GM12865 (cell line): ENCODE measurements at regions not wholly inside any gene's neighbourhood (a gene's known extent, or its start where the extent isn't known, plus 50 kb on each side); places are given as distances from the start of the nearest gene placed in this dataset.

Experiments used
- DNase-seq: peaks from one replicate; pipeline ENCODE4 v3.0.0; 2010; ENCODE audit warnings: low read depth
- H3K4me3 ChIP-seq: 2 replicates; pipeline ENCODE4 v1.5.1; 2011; ENCODE audit warnings: mild to moderate bottlenecking, low read depth, low read length, control low read depth
- TF ChIP-seq, protein P1 (sequence below): IDR thresholded peaks from 2 replicates; pipeline ENCODE4 v1.5.1; 2011; ENCODE audit warnings: low read length, control low read depth, low read depth, inconsistent platforms; ENCODE audit not compliant: insufficient read depth; ENCODE audit errors: missing control alignments

DNA sequence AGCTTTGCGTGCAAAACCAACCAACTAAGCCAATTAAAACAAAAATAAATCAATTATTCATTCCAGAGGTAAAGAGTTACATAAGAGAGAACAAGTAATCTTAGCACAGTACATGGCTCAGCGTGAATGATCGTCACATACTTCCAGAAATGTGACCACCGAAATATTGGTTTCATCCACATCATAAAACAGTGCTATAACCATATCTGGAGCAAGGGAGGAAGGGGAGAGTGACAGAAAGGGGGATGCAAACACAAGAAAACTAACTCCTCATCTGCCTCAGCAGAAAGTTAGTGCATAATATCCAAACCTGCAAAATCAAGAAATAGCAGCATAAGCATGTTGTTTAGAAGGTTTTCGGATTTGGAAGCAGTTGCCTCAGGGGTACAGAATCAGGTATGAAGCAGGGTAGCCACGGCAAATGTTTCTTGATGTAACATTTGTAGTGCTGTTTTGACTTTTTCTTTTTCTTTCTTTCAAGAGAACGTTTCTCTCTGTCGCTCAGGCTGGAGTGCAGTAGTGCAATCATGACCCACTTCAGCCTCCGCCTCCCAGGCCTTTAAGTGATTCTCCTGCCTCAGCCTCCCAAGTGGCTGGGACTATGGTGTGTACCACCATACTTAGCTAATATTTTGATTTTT is 93.9 kb upstream of the EGLN3 start:
- no peak for DNase-seq
- TF ChIP-seq, protein P1, sequence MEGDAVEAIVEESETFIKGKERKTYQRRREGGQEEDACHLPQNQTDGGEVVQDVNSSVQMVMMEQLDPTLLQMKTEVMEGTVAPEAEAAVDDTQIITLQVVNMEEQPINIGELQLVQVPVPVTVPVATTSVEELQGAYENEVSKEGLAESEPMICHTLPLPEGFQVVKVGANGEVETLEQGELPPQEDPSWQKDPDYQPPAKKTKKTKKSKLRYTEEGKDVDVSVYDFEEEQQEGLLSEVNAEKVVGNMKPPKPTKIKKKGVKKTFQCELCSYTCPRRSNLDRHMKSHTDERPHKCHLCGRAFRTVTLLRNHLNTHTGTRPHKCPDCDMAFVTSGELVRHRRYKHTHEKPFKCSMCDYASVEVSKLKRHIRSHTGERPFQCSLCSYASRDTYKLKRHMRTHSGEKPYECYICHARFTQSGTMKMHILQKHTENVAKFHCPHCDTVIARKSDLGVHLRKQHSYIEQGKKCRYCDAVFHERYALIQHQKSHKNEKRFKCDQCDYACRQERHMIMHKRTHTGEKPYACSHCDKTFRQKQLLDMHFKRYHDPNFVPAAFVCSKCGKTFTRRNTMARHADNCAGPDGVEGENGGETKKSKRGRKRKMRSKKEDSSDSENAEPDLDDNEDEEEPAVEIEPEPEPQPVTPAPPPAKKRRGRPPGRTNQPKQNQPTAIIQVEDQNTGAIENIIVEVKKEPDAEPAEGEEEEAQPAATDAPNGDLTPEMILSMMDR: no peak
- H3K4me3 ChIP-seq: no peak overlapping the region

DNA sequence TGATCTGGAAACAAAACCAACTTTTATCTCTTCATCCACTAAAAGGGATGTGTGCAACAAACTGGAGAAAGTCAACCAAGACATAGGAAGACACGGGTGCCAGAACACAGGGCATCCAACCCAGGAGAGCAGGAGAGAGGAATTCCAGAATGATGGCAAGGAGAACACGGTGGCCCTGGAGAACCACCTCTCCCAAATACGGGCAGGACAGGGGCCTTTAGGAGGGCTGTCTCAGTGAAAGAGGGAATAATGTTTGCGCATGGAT is 93.4 kb upstream of the EGLN3 start:
- TF ChIP-seq, protein P1: no peak
- no peak for DNase-seq
- H3K4me3 ChIP-seq: no peak overlapping the region

DNA sequence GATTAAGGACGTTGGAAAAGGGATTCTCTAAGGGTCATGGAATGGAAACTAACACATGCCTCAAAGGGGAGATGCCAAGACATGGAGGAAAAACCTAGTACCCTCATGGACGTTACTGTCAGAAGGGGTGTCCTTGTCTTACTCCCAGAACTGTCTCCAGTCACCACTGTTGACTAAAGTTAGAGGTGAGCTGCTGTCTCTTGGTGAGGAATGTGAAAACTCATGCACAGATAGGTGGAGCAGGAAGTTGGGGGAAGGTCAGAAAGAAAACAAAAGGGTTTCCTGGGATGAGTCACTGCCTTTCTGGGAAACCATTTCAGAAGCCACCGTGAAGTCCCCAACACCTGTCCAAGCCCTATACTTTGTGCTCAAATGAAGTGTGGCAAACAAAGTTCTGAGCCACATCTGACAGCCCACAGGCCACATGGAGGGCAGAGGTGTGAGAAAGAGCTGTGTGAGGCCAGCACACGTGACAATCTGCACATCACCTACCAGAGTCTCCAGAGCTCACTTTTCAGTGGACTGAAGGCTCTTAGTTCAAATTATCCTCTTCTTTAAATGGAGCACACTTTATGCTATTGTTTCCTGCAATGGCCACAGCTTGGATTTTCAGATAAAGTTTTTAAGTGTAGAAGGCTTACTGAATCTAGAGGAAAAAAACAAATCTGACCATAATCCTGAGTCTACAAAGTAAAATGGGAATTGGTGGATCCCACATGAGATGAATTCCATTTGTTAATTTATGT is 92.9 kb upstream of the EGLN3 start:
- DNase-seq: peak; percentile 90
- TF ChIP-seq, protein P1: no peak

DNA sequence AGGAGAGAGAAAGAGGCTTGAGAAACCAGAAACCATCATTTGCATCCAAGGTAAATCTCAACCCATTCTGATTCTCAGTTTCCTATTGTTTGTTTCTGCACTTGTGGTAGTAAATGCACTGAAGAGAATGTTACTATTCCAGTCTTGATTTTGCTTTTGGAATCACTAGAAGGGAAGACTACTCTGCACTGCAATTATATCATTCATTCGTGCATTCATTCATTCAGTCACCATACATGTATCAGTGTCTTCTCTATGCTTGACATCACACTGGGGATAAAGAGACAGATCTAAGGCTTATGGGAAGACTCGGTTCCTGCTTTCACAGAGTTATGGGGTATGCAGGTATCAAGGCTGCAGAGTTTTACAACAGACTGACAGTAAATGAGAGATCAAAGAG is 90.3 kb upstream of the EGLN3 start:
- no peak overlapping the region for H3K4me3 ChIP-seq
- TF ChIP-seq, protein P1: no peak
- peak; percentile 4 for DNase-seq

More for the DNA sequence above, 92.9 kb upstream of the EGLN3 start:
- H3K4me3 ChIP-seq: no peak overlapping the region

DNA sequence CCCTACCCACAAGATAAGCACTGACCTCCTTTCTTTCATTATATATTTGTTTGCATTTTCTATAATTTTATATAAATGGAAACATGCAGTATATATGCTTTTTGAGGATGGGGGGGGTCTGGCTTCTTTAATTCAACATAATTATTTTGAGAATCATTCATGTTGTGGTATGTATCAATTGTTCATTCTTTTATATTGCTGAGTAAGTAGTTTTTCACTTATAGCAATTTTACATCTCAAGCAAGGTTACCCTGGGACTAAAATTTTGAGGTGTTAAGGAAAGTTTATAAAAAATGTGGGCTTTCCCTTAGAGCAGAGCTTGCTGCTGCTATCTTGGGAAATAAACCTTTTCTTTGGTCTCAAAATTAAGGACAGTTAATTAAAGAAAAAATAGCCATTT is 89.9 kb upstream of the EGLN3 start:
- no peak overlapping the region for H3K4me3 ChIP-seq
- TF ChIP-seq, protein P1: no peak
- DNase-seq: no peak

DNA sequence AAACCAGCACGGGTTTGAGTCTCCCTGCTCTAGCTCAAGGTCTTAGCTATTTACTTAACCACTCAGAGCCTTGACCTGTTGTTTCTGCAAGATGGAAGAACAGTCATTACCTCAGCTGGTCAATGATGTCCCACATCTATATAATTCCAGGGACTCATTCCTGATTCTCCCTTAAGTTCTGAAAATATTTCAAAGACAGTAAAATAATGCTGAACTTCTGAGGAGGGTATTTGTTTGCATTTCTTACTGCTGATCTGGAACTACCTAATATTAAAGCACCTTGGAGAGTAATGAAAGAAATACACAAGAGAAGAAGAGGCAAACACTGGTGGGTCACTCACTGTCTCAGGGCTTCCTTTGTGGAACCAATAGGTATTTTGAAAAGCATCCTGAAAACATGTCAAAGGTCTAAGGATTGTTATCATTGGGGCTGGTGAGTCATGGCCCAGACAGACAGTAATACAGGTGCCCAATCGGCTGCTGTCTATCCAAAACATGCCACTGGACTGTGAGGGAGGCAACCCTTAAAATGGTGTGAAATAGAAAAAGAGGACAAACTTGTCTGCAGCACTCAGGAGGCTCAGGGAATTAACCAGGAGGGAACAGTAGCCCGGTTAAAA is 88.7 kb upstream of the EGLN3 start:
- DNase-seq: no peak
- H3K4me3 ChIP-seq: no peak overlapping the region
- TF ChIP-seq, protein P1: no peak
